WTC11 (cell line): ENCODE measurements at regions not wholly inside any gene's neighbourhood (a gene's known extent, or its start where the extent isn't known, plus 50 kb on each side); places are given as distances from the start of the nearest gene placed in this dataset.

Source experiments
- ATAC-seq: fragments of 200-7000 bp; cut with Tn5 transposase; 2 replicates; pipeline ENCODE4 v1.10.0; 2021; ENCODE audit warnings: mild to moderate bottlenecking, moderate library complexity
- CTCF ChIA-PET: fragments of 300-600 bp; sonication (Branson Sonifier 250); formaldehyde crosslinking; loops from one replicate; lab custom pipeline; 2021; ENCODE audit warnings: antibody characterized with exemption; lab: Charles Lee
- POLR2A ChIA-PET: fragments of 350-600 bp; sonication (Branson Sonifier 250); formaldehyde crosslinking; loops from one replicate; lab custom pipeline; 2021; ENCODE audit warnings: antibody characterized with exemption; lab: Charles Lee
- DNase-seq: peaks from one replicate; pipeline ENCODE4 v3.0.0; 2021; ENCODE audit warnings: low spot score
- H3K27ac Mint-ChIP-seq: 2 replicates; pipeline ENCODE4 v1.8.0; 2021; ENCODE audit warnings: mixed read lengths
- H3K27me3 Mint-ChIP-seq: 2 replicates; pipeline ENCODE4 v1.8.0; 2021; ENCODE audit warnings: low read depth, mild to moderate bottlenecking, moderate library complexity, mixed read lengths
- H3K36me3 Mint-ChIP-seq: 2 replicates; pipeline ENCODE4 v1.8.0; 2021; ENCODE audit warnings: mixed read lengths
- H3K4me1 Mint-ChIP-seq: 2 replicates; pipeline ENCODE4 v1.8.0; 2022; ENCODE audit warnings: mixed read lengths
- H3K4me3 Mint-ChIP-seq: 2 replicates; pipeline ENCODE4 v1.8.0; 2021; ENCODE audit warnings: mild to moderate bottlenecking, moderate library complexity, mixed read lengths
- H3K9me3 Mint-ChIP-seq: 2 replicates; pipeline ENCODE4 v1.8.0; 2021; ENCODE audit warnings: mixed read lengths
- ELF4 ChIP-seq: sonication (generic); formaldehyde crosslinking; IDR thresholded peaks from 2 replicates; pipeline ENCODE4 v1.8.1; 2022; ENCODE audit warnings: low read depth, mild to moderate bottlenecking, moderate library complexity, missing genetic modification reagents
- ETV6 ChIP-seq: sonication (generic); formaldehyde crosslinking; IDR thresholded peaks from 2 replicates; pipeline ENCODE4 v1.8.1; 2022; ENCODE audit warnings: mild to moderate bottlenecking, missing genetic modification reagents
- GABPB1 ChIP-seq: sonication (generic); formaldehyde crosslinking; IDR thresholded peaks from 2 replicates; pipeline ENCODE4 v1.8.1; 2023; ENCODE audit warnings: mild to moderate bottlenecking, missing genetic modification reagents
- HMGA2 ChIP-seq: fragments of 250-450 bp; sonication (Bioruptor Pico); IDR thresholded peaks from 2 replicates; pipeline ENCODE4 v1.4.0; 2021; ENCODE audit warnings: mild to moderate bottlenecking, moderate library complexity
- IRF2 ChIP-seq: sonication (generic); formaldehyde crosslinking; IDR thresholded peaks from 2 replicates; pipeline ENCODE4 v1.8.0; 2022; ENCODE audit warnings: low read depth, missing genetic modification reagents, borderline replicate concordance
- JUN ChIP-seq: sonication (generic); formaldehyde crosslinking; IDR thresholded peaks from 2 replicates; pipeline ENCODE4 v1.8.0; 2023; ENCODE audit warnings: mild to moderate bottlenecking, missing genetic modification reagents
- KAT7 ChIP-seq: sonication (generic); formaldehyde crosslinking; IDR thresholded peaks from 2 replicates; pipeline ENCODE4 v1.8.1; 2023; ENCODE audit warnings: missing genetic modification reagents, mild to moderate bottlenecking, borderline replicate concordance
- NFATC4 ChIP-seq: fragments of 250-450 bp; sonication (Bioruptor Pico); IDR thresholded peaks from 2 replicates; pipeline ENCODE4 v1.9.0; 2021; ENCODE audit warnings: mild to moderate bottlenecking
- NFE2L1 ChIP-seq: sonication (generic); formaldehyde crosslinking; IDR thresholded peaks from 2 replicates; pipeline ENCODE4 v1.8.1; 2023; ENCODE audit warnings: missing genetic modification reagents
- NFYB ChIP-seq: sonication (generic); formaldehyde crosslinking; conservative IDR thresholded peaks from 2 replicates; pipeline ENCODE4 v1.8.0; 2022; ENCODE audit warnings: low read depth, missing genetic modification reagents
- NR1H2 ChIP-seq: sonication (generic); formaldehyde crosslinking; IDR thresholded peaks from 2 replicates; pipeline ENCODE4 v1.9.0; 2021; ENCODE audit warnings: mild to moderate bottlenecking, moderate library complexity, missing genetic modification reagents
- NR3C1 ChIP-seq: sonication (generic); formaldehyde crosslinking; conservative IDR thresholded peaks from 2 replicates; pipeline ENCODE4 v1.8.1; 2023; ENCODE audit warnings: low read depth, mild to moderate bottlenecking, missing genetic modification reagents
- OVOL2 ChIP-seq: fragments of 250-450 bp; sonication (Bioruptor Pico); IDR thresholded peaks from 2 replicates; pipeline ENCODE4 v1.9.0; 2021; ENCODE audit warnings: mild to moderate bottlenecking, borderline replicate concordance
- PRRX2 ChIP-seq: fragments of 250-450 bp; sonication (Bioruptor Pico); IDR thresholded peaks from 2 replicates; pipeline ENCODE4 v1.8.0; 2021; ENCODE audit warnings: mild to moderate bottlenecking
- SP1 ChIP-seq: sonication (generic); formaldehyde crosslinking; conservative IDR thresholded peaks from 2 replicates; pipeline ENCODE4 v1.8.1; 2022; ENCODE audit warnings: missing genetic modification reagents
- TEAD4 ChIP-seq: sonication (generic); formaldehyde crosslinking; IDR thresholded peaks from 2 replicates; pipeline ENCODE4 v1.8.0; 2022; ENCODE audit warnings: mild to moderate bottlenecking, missing genetic modification reagents
- ZNF416 ChIP-seq: fragments of 250-450 bp; sonication (Bioruptor Pico); IDR thresholded peaks from 2 replicates; pipeline ENCODE4 v1.9.0; 2021; ENCODE audit warnings: mild to moderate bottlenecking, inconsistent platforms
- TF ChIP-seq, protein P1 (sequence below): sonication (generic); formaldehyde crosslinking; IDR thresholded peaks from 2 replicates; pipeline ENCODE4 v1.8.1; 2022; ENCODE audit warnings: missing genetic modification reagents, borderline replicate concordance
- TF ChIP-seq, protein P2 (sequence below): sonication (generic); formaldehyde crosslinking; conservative IDR thresholded peaks from 2 replicates; pipeline ENCODE4 v1.8.1; 2023; ENCODE audit warnings: mild to moderate bottlenecking, low read depth, missing genetic modification reagents, moderate library complexity
- TF ChIP-seq, protein P3 (sequence below): sonication (generic); formaldehyde crosslinking; IDR thresholded peaks from 2 replicates; pipeline ENCODE4 v1.8.0; 2022; ENCODE audit warnings: missing genetic modification reagents
- TF ChIP-seq, protein P4 (sequence below): sonication (generic); formaldehyde crosslinking; conservative IDR thresholded peaks from 2 replicates; pipeline ENCODE4 v1.8.1; 2022; ENCODE audit warnings: mild to moderate bottlenecking, missing genetic modification reagents
- TF ChIP-seq, protein P5 (sequence below): sonication (generic); formaldehyde crosslinking; IDR thresholded peaks from 2 replicates; pipeline ENCODE4 v1.8.1; 2023; ENCODE audit warnings: mild to moderate bottlenecking, missing genetic modification reagents
- TF ChIP-seq, protein P6 (sequence below): fragments of 250-450 bp; sonication (Bioruptor Pico); IDR thresholded peaks from 2 replicates; pipeline ENCODE4 v1.8.0; 2021; ENCODE audit warnings: mild to moderate bottlenecking

DNA sequence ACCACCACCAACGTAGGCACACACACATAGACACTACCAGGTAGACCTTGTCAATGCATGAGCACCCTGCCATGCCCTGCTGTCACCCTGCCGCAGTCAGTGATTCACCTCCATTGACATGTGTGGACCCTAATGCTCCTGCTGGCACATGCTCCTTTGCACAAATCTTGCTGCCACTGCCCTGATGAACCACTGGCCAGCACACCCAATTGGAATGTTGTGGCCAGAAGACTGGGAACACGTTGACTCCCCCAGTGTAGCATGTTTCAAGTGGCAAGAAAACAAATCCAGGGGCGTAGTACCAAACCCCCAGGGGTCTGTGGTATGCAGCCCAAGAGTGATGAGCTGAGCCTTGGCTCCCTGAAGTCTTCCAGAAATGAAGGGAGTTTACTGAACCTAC is 486.4 kb upstream of the KIF2B start:
- CTCF ChIA-PET = no interaction called here
- Mint-ChIP-seq H3K27ac (no peak overlapping the region), H3K4me3 (no peak overlapping the region), H3K36me3 (peaks cover 54% of the 10 kb centered on the region), H3K27me3 (no peaks in the 10 kb centered on the region; the same call in 1 of the 2 replicates), H3K4me1 (no peaks in the 10 kb centered on the region), H3K9me3 (peaks cover 80% of the 10 kb centered on the region)
- POLR2A ChIA-PET = no interaction called here
- DNase-seq (no peak), ATAC-seq (no peak)
- TF ChIP-seq, protein P1, sequence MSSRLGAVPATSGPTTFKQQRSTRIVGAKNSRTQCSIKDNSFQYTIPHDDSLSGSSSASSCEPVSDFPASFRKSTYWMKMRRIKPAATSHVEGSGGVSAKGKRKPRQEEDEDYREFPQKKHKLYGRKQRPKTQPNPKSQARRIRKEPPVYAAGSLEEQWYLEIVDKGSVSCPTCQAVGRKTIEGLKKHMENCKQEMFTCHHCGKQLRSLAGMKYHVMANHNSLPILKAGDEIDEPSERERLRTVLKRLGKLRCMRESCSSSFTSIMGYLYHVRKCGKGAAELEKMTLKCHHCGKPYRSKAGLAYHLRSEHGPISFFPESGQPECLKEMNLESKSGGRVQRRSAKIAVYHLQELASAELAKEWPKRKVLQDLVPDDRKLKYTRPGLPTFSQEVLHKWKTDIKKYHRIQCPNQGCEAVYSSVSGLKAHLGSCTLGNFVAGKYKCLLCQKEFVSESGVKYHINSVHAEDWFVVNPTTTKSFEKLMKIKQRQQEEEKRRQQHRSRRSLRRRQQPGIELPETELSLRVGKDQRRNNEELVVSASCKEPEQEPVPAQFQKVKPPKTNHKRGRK (CRISPR knock-in tag) = no peak
- TF ChIP-seq JUN (CRISPR knock-in tag) (no peak), TEAD4 (CRISPR knock-in tag) (no peak), NR1H2 (CRISPR knock-in tag) (no peak), HMGA2 (CRISPR knock-in tag) (no peak), ELF4 (CRISPR knock-in tag) (no peak), NFE2L1 (no peak), SP1 (CRISPR knock-in tag) (no peak), GABPB1 (no peak)
- TF ChIP-seq, protein P2, sequence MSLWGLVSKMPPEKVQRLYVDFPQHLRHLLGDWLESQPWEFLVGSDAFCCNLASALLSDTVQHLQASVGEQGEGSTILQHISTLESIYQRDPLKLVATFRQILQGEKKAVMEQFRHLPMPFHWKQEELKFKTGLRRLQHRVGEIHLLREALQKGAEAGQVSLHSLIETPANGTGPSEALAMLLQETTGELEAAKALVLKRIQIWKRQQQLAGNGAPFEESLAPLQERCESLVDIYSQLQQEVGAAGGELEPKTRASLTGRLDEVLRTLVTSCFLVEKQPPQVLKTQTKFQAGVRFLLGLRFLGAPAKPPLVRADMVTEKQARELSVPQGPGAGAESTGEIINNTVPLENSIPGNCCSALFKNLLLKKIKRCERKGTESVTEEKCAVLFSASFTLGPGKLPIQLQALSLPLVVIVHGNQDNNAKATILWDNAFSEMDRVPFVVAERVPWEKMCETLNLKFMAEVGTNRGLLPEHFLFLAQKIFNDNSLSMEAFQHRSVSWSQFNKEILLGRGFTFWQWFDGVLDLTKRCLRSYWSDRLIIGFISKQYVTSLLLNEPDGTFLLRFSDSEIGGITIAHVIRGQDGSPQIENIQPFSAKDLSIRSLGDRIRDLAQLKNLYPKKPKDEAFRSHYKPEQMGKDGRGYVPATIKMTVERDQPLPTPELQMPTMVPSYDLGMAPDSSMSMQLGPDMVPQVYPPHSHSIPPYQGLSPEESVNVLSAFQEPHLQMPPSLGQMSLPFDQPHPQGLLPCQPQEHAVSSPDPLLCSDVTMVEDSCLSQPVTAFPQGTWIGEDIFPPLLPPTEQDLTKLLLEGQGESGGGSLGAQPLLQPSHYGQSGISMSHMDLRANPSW = no peak
- TF ChIP-seq, protein P3, sequence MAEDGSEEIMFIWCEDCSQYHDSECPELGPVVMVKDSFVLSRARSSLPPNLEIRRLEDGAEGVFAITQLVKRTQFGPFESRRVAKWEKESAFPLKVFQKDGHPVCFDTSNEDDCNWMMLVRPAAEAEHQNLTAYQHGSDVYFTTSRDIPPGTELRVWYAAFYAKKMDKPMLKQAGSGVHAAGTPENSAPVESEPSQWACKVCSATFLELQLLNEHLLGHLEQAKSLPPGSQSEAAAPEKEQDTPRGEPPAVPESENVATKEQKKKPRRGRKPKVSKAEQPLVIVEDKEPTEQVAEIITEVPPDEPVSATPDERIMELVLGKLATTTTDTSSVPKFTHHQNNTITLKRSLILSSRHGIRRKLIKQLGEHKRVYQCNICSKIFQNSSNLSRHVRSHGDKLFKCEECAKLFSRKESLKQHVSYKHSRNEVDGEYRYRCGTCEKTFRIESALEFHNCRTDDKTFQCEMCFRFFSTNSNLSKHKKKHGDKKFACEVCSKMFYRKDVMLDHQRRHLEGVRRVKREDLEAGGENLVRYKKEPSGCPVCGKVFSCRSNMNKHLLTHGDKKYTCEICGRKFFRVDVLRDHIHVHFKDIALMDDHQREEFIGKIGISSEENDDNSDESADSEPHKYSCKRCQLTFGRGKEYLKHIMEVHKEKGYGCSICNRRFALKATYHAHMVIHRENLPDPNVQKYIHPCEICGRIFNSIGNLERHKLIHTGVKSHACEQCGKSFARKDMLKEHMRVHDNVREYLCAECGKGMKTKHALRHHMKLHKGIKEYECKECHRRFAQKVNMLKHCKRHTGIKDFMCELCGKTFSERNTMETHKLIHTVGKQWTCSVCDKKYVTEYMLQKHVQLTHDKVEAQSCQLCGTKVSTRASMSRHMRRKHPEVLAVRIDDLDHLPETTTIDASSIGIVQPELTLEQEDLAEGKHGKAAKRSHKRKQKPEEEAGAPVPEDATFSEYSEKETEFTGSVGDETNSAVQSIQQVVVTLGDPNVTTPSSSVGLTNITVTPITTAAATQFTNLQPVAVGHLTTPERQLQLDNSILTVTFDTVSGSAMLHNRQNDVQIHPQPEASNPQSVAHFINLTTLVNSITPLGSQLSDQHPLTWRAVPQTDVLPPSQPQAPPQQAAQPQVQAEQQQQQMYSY (CRISPR knock-in tag) = no peak
- TF ChIP-seq, protein P4, sequence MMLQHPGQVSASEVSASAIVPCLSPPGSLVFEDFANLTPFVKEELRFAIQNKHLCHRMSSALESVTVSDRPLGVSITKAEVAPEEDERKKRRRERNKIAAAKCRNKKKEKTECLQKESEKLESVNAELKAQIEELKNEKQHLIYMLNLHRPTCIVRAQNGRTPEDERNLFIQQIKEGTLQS = no peak

DNA sequence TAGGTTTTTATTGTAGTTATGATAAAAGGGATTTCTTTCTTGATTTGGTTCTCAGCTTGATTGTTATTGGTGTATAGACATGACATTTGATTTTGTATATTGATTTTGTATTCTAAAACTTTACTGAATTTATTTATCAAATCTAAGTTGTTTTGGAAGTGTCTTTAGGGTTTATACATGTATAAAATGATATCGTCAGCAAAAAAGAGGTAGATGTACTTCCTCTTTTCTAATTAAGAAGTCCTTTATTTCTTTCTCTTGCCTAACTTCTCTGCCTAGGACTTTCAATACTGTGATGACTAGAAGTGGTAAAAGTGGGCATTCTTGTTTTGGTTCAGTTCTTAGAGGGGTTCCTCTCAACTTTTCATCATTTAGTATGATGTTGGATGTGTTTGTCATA is 487.3 kb upstream of the KIF2B start:
- CTCF ChIA-PET = no interaction called here
- Mint-ChIP-seq H3K36me3 (peaks cover 45% of the 10 kb centered on the region), H3K27ac (no peak overlapping the region), H3K9me3 (peaks cover 75% of the 10 kb centered on the region), H3K27me3 (no peaks in the 10 kb centered on the region; the same call in 1 of the 2 replicates), H3K4me1 (no peaks in the 10 kb centered on the region)
- ATAC-seq (no peak), DNase-seq (no peak)
- TF ChIP-seq NFATC4 (CRISPR knock-in tag) (no peak), NR3C1 (no peak), NR1H2 (CRISPR knock-in tag) (no peak), PRRX2 (CRISPR knock-in tag) (no peak), OVOL2 (CRISPR knock-in tag) (no peak), IRF2 (no peak), ZNF416 (CRISPR knock-in tag) (no peak), NFYB (CRISPR knock-in tag) (no peak), ETV6 (no peak), KAT7 (CRISPR knock-in tag) (no peak)
- TF ChIP-seq, protein P5, sequence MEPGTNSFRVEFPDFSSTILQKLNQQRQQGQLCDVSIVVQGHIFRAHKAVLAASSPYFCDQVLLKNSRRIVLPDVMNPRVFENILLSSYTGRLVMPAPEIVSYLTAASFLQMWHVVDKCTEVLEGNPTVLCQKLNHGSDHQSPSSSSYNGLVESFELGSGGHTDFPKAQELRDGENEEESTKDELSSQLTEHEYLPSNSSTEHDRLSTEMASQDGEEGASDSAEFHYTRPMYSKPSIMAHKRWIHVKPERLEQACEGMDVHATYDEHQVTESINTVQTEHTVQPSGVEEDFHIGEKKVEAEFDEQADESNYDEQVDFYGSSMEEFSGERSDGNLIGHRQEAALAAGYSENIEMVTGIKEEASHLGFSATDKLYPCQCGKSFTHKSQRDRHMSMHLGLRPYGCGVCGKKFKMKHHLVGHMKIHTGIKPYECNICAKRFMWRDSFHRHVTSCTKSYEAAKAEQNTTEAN (CRISPR knock-in tag) = no peak
- TF ChIP-seq, protein P6, sequence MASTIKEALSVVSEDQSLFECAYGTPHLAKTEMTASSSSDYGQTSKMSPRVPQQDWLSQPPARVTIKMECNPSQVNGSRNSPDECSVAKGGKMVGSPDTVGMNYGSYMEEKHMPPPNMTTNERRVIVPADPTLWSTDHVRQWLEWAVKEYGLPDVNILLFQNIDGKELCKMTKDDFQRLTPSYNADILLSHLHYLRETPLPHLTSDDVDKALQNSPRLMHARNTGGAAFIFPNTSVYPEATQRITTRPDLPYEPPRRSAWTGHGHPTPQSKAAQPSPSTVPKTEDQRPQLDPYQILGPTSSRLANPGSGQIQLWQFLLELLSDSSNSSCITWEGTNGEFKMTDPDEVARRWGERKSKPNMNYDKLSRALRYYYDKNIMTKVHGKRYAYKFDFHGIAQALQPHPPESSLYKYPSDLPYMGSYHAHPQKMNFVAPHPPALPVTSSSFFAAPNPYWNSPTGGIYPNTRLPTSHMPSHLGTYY (CRISPR knock-in tag) = no peak
- TF ChIP-seq, all 79 proteins: peak for 0
- H3K4me3 Mint-ChIP-seq = no peak overlapping the region
- POLR2A ChIA-PET = no interaction called here
